GM21529 (cell line): ENCODE measurements at regions not wholly inside any gene's neighbourhood (a gene's known extent, or its start where the extent isn't known, plus 50 kb on each side); places are given as distances from the start of the nearest gene placed in this dataset.

Experiments
- ATAC-seq: cut with Tn5 transposase; IDR thresholded peaks from one replicate; pipeline ENCODE4 v1.9.1; 2021; ENCODE audit not compliant: unreplicated experiment

- ATAC-seq, result no peak
Measured at GRCh38 chr15:38879909-38880471, 315.4 kb upstream of the RASGRP1 start.

DNA sequence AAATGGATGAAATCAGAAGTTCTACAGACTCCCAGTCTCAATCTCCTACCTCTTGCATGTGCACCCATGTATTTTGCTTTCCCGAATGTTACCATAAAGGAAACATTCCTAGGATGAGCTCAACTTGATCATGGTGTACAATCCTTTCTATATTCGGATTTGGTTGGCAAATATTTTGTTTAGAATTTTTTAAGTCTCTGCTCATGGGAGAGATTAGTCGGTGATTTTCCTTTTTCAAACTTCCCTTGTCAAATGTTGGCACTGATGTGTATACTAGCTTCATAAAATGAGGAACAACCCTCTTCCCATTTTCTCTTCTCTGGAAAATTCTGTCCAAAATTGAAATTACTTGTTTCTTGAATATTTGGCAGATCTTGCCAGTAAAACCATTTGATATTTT lies 317.6 kb upstream of the RASGRP1 start:
- ATAC-seq, result no peak

GRCh38 chr15:38883987-38884386 lies 319.4 kb upstream of the RASGRP1 start:
- no peak for ATAC-seq

DNA sequence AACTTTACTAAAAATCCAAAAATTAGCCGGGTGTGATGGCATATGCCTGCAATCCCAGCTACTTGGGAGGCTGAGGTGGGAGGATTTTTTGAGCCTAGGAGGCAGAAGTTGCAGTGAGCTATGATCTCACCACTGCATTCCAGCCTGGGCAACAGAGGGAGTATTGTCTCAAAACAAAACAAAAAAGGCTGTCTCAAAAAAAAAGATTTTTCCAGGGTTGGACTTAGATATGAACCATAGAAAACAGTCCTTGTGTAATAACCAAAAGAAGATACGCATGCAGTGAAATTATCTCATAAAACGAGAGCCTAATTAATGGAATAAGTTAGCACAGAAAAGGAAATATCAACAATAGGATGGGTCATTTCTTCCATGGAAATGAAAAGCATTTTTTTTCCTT lies 320.4 kb upstream of the RASGRP1 start:
- ATAC-seq, result no peak

GRCh38 chr15:38885471-38885952 lies 320.9 kb upstream of the RASGRP1 start:
- no peak for ATAC-seq

DNA sequence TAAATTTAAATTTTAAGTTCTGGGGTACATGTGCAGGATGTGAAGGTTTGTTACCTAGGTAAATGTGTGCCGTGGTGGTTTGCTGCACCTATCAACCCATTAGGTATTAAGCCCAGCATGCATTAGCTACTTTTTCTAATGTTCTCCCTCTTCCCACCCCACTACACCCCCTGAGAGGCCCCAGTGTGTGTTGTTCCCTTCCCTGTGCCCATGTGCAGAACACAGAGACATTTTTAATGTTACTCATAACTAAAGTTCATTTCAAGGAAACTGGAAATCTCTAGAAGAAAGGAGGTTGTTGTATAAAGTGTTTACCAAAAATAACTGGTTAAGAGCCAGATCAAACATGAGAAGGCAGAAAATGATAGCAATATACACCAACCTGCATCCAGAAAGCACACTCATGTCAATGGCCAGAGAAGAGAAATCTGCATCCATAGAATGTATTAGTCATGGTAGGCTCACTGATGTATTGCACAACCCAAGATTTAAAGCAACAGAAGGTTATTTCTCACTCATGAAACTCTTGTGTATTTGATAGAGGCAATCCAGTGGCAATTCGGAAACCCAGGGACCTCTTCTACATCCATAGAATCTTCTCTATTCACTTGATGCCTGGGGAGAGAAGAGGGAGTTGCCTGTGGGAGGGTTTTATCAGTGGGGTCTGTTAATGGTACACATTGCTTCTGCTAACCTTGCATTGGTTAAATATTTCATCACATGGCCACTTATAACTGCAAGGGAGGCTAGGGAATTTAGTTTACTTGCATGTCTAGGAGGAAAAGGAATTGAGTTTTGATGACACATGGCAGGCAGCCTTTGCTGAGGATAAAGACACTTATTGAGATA lies 321.9 kb upstream of the RASGRP1 start:
- ATAC-seq, result no peak

- ATAC-seq, result no peak
Measured at GRCh38 chr15:38888701-38889221, 324.1 kb upstream of the RASGRP1 start.

DNA sequence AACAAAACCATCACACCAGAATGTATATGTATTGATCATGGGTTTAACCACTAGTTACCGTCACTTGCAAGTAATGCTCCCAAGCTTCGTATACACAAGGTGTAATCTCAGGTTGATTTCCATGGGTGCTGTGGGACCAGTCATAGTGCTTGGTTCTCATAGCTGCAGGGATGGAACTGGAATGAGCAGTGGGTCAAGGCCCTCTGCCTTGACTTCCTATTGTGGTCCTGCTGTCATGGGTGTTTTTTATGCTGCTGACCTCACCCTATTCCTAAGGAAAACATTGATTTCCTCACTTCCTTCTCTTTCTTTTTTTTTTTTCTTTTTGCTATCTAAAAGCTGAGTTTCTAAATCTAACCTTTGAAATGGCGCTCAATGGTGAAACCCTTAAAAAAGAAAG lies 325.6 kb upstream of the RASGRP1 start:
- no peak for ATAC-seq

DNA sequence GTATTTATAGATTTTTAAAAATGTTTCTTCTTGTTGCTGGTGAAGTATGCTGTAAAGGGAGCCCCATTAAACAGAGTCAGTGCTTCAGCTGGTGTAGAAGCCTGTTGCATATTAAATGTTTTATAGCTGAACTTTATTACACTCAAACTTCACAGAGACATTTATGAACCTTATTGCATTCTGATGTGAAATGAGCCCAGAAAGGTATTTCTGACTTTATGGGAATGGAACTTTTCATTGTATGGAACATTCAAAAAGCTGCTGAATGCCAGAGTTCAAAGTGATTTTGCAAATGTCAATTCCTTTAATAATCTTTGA lies 329.3 kb upstream of the RASGRP1 start:
- ATAC-seq, result no peak

GRCh38 chr15:38894243-38894948 lies 329.8 kb upstream of the RASGRP1 start:
- no peak for ATAC-seq

- no peak for ATAC-seq
Measured at GRCh38 chr15:38895326-38896255, 331.0 kb upstream of the RASGRP1 start.

DNA sequence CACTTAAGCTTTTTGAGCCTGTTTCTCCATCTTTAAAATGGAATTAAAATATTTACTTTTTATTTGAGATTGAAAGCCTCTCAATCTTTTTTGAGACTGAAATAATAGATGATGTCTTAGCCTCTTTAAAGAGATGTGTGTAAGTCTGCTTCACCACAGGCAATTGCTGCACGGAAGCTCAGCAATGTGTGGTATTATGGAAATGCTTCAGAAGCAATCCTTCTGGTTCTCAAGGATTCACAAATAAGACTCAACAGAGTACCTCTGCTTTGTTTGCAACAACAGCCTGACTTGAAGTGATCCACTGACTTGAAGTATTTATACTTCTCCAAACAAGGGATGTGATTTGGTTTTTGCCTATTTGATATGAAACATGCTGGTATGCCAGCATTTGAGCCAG lies 332.0 kb upstream of the RASGRP1 start:
- ATAC-seq, result no peak

DNA sequence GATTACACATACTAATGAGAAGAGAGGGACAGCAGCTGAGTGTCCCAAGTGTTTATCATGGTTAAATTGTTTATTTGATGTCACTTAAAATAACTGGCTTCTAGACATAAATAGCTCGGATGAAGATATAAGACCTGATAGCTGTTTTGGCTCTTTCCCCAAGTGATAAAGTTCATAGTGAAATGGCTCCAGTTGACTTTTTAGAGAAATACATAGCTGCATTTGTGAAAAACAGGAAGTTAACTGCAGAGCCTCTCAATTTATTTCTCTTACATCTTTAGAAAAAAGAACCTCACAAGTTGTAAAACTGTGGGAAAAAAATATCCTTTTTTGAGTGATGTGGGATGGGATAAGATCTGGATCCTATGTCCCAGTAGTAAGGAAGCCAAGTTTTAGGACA lies 332.9 kb upstream of the RASGRP1 start:
- no peak for ATAC-seq

DNA sequence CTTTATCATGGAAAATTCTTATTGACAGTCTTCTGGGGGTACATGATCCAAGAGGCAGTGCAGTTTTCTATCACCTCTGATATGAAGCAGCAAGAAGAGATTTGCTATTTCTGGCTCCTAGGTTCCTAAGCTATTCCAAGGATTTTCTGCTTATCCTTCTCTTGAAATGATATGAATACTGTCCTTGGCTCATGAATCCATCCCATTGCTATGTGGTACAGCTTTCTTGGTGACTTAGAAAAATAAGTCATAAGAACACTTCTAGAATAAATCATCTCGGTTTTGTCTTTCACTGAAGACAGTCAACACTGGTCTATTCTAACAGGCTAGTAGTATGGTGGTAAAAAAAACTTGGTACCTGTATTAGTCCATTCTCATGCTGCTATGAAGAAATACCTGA lies 333.6 kb upstream of the RASGRP1 start:
- no peak for ATAC-seq

DNA sequence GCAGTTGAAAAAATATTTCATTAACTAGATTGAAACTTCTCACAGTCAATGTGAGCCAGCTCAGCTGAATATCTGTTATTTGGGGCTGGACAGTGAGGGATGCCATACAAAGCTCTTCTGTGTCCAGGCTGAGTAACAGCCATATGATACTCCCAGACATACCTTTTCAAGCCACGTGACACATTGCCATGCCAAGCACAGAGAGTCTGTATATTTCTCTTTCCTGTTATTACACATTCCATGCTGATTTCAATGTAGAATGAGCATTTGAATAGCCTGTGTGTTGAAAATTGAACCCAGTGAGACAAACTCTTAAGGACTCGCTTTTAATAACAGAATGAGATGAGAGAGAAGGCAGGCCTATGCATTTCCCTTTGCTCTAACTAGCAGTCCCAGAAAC lies 334.7 kb upstream of the RASGRP1 start:
- ATAC-seq, result no peak

- no peak for ATAC-seq
Measured at GRCh38 chr15:38904298-38904697, 339.7 kb upstream of the RASGRP1 start.

GRCh38 chr15:38905632-38906031 lies 341.0 kb upstream of the RASGRP1 start:
- ATAC-seq, result no peak

GRCh38 chr15:38920966-38921365 lies 356.4 kb upstream of the RASGRP1 start:
- ATAC-seq, result no peak

GRCh38 chr15:38921471-38921870 lies 356.9 kb upstream of the RASGRP1 start:
- ATAC-seq, result no peak

DNA sequence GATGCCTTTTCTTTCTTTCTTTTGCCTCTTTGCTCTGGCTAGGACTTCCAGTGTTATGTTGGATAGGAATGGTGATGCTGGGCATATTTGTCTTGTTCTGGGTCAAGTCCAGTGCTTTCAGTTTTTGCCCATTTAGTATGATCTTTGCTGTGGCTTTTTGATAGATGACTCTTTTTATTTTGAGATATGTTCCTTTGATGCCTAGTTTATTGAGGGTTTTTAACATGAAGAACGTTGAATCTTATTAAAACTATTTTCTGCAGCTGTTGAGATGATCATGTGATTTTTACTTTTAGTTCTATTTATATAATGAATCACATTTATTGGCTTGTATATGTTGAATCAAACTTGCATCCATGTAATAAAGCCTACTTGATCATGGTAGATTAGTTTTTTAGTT lies 363.8 kb upstream of the RASGRP1 start:
- ATAC-seq, result no peak
